ENCODE measurements at regions not wholly inside any gene's neighbourhood (a gene's known extent, or its start where the extent isn't known, plus 50 kb on each side); places are given as distances from the start of the nearest gene placed in this dataset.

- no peak for TF ChIP-seq CTCF (IDR thresholded peaks at IDR 0.05; ENCODE audit: low read depth, low read length)
- no peak for DNase-seq (ENCODE audit: extremely low read depth, low read depth)
Measured at GRCh38 chr3:152516216-152516615, 247.5 kb downstream of the MBNL1 start.

- DNase-seq (ENCODE audit: extremely low read depth, low read depth): no peak
- TF ChIP-seq CTCF (IDR thresholded peaks at IDR 0.05; ENCODE audit: low read depth, low read length): no peak
Measured at GRCh38 chr3:152517502-152517901, 248.8 kb downstream of the MBNL1 start.

- no peak for TF ChIP-seq CTCF (IDR thresholded peaks at IDR 0.05; ENCODE audit: low read depth, low read length)
- no peak for DNase-seq (ENCODE audit: extremely low read depth, low read depth)
Measured at GRCh38 chr3:152518346-152518745, 249.6 kb downstream of the MBNL1 start.

GRCh38 chr3:152519376-152519775 lies 250.6 kb downstream of the MBNL1 start:
- no peak for TF ChIP-seq CTCF (IDR thresholded peaks at IDR 0.05; ENCODE audit: low read depth, low read length)
- DNase-seq (ENCODE audit: extremely low read depth, low read depth): no peak

- TF ChIP-seq CTCF (IDR thresholded peaks at IDR 0.05; ENCODE audit: low read depth, low read length): no peak
- DNase-seq (ENCODE audit: extremely low read depth, low read depth): no peak
Measured at GRCh38 chr3:152522036-152522435, 253.3 kb downstream of the MBNL1 start.

GRCh38 chr3:152524198-152525140 lies 255.7 kb downstream of the MBNL1 start:
- TF ChIP-seq CTCF (IDR thresholded peaks at IDR 0.05; ENCODE audit: low read depth, low read length): peak; percentile 80
- peak; percentile 28 for DNase-seq (ENCODE audit: extremely low read depth, low read depth)

GRCh38 chr3:152531717-152532116 lies 263.0 kb downstream of the MBNL1 start:
- no peak for TF ChIP-seq CTCF (IDR thresholded peaks at IDR 0.05; ENCODE audit: low read depth, low read length)
- DNase-seq (ENCODE audit: extremely low read depth, low read depth): no peak

Measured in AG09319 (cell line).